MV-4-11 (cell line): ENCODE measurements at regions not wholly inside any gene's neighbourhood (a gene's known extent, or its start where the extent isn't known, plus 50 kb on each side); places are given as distances from the start of the nearest gene placed in this dataset.

Experiments
- DNase-seq: peaks from one replicate; lab custom pipeline; 2025; lab: John Stamatoyannopoulos, UW

DNA sequence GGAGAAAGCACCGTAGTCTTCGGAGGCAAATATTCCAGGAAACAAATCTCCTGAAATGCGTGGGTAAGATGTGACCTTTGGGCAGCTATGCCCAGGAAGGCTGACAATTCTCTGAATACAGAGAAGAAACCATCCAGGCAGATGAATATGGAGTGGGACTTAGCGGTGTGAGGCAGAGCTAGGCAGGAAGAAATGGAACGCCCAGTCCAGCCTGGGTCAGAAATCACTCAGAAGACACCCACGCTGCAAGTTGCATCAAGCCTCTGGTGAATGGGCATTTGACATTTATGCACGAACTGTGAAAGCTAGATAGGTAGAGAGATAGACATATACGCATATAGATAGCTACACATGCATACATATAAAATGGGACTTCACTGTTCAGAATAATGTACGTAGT, 498.5 kb downstream of the QKI start:
- no peak for DNase-seq

DNA sequence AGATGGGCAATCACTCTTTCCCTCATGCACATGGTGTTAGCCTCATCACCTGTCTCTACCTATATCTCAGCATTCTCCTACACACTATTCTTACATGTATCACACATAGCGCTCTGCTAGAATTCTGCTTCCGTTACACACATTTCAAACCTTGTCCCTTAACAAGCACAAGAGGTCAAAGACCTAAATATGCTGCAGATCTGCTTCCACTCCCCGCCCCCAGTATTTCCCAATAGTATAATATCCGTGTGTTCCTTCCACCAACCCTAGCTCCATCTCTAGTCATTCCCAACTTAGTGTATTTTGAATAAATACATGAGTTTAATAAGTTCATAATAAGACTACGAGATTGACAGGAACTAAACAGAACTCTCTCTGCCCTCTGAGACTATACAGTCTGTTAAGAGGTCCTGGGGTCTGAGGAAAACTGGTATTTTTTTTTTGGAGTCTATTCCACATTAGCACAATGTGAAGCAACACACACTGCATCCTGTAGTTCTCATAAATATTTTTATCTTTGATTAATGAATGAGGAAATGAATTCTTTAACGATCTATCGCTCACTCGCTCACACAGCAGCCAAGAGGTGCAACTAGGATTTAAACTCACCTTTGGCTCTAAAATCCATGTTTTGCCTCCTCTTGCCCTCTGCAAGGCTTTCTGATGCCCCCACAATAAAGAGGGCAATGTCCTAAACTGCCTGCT, 491.6 kb downstream of the QKI start:
- DNase-seq, result no peak

GRCh38 chr6:163904186-163904585, 489.7 kb downstream of the QKI start:
- no peak for DNase-seq

GRCh38 chr6:163903541-163903940, 489.0 kb downstream of the QKI start:
- no peak for DNase-seq

- no peak for DNase-seq
These were observed 488.5 kb downstream of the QKI start for GRCh38 chr6:163902993-163903392.

- no peak for DNase-seq
These were observed 487.2 kb downstream of the QKI start for GRCh38 chr6:163901681-163902080.

- DNase-seq, result no peak
These were observed 486.1 kb downstream of the QKI start for GRCh38 chr6:163900570-163900969.

DNA sequence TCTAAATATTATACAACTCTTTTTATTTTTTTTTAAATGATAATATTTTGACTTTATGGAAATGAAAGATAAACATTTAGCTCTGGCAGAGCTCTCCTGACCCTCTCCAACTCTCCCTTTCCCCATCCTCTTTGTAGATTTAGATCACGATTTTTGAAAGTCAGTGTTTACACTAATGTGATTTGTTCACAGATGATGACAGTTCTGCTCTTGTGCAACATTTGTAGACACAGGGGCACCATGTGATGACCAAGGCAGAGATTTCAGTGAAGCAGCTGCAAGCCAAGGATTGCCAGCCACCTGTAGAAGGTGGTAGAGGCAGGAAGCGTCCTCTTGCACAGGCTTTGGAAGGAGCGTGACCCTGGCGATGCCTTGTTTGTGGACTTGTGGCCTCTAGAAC, 483.2 kb downstream of the QKI start:
- DNase-seq, result peak; percentile 27

DNA sequence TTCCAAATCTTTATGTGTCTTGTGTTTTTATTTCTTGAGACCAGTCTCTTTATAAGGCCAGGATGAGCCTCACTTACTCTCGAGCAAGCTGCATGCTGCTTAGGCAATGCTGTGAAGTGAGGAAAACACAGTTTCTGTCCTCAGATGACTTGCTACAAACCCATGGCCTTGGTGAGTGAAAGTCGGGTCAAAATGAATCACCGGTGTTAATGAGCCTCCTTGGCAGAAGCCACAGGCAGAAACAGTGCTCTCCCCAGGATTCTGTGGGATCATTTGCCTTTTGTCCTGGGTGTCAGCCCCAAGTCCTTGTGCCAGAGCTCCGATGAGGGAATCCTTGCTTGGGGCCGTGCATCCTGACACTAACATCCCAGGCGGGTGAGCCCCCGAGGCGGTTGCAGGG, 482.5 kb downstream of the QKI start:
- DNase-seq, result no peak

- no peak for DNase-seq
These were observed 480.6 kb downstream of the QKI start for GRCh38 chr6:163895162-163895561.

GRCh38 chr6:163893609-163894189, 479.2 kb downstream of the QKI start:
- DNase-seq, result no peak

GRCh38 chr6:163892824-163893561, 478.5 kb downstream of the QKI start:
- DNase-seq, result peak; percentile 6

- no peak for DNase-seq
These were observed 475.5 kb downstream of the QKI start for GRCh38 chr6:163889904-163890514.

- no peak for DNase-seq
These were observed 473.7 kb downstream of the QKI start for GRCh38 chr6:163888030-163888819.

DNA sequence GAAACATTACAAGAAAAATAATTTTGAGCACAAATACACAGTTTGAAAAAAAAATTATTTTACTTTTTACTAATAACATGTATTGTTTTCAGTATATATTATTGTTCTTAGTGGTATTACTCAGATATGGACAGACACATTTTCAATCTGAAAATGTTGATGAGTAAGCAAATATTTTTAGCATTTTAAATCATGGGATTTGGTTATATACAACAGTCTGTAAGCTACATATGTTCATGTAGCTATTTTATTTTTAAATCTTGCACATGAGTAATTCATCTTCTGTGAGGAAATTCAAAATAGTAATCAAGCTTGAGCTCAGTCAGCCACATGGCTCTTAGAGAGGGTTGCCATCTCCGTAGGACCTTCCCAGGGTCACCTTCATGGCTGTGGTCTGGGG, 471.9 kb downstream of the QKI start:
- no peak for DNase-seq

DNA sequence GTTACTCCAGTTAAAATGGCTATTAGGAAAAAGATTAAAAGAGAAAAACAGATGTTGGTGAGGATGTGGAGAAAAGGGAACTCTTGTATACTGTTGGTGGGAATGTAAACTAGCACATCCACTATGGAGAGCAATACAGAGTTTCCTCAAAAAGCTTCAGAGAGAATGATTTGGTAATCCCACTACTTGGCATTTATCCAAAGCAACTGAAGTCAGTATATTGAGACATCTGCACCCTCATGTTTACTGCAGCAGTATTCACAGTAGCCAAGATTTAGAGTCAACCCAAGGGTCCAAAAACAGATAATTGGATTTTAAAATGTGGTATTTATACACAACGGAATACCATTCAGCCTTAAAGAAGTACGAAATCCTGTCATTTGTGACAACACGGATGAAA, 469.5 kb downstream of the QKI start:
- DNase-seq, result peak; percentile 90

DNA sequence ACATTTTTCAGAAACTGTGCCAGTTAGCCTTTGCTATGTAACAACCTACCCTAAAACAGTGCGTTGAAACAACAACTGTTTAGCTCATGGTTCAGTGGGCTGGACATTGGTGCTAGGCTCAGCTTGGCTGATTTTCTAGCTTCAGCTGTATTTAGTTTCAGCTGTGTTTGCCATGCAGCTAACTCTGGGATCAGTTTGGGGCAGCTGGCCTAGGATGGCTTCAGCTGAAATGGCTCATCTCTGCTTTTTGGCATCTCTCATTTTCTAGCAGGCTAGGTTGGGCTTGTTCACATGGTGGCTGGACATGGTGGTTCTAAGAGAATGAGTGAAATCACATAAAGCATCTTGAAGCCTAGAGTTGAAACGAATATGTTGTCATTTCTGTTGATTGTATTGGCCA, 464.2 kb downstream of the QKI start:
- no peak for DNase-seq

GRCh38 chr6:163877877-163878639, 463.5 kb downstream of the QKI start:
- no peak for DNase-seq

DNA sequence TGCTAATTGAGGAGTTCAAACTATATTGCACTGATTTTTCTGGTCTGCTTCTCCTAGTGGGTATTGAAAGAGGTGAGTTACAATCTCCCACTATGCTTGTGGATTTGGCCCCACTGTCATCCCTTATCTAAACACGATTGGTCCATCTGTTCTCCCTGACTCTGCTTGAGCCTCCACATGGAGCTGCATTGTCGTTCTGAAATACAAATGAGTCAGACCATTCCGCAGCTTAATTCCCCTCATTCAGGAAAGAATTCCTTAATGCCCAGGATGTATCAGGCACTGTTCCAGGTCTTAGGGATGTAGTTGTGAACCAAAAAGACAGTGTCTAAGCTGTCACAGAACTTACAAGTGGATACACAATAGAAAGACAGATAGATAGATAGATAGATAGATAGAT, 461.9 kb downstream of the QKI start:
- no peak for DNase-seq

DNA sequence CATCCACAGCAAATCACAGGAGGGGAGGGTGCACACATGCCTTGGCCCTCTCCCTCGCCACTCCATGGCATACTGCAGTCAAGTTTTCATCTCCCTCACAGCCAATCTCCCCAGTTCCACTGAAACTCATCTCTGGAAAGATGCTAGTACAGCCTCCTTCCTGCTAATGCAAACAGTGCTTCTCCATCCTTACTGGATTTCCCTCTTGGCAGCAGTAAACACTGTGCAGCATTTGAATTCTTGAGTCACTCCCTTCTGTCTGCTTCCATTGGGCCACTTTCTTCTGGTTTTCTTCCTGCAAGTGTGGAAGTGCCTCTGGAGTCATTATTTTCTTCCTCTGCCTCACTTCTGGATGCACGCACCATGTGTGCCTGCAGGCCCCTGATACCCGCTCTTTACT, 460.3 kb downstream of the QKI start:
- DNase-seq, result no peak

- no peak for DNase-seq
These were observed 457.8 kb downstream of the QKI start for GRCh38 chr6:163872335-163872734.
